ENCODE measurements at regions not wholly inside any gene's neighbourhood (a gene's known extent, or its start where the extent isn't known, plus 50 kb on each side); places are given as distances from the start of the nearest gene placed in this dataset.
A peak's percentile ranks its signal among the peaks of the same experiment; 100 is the strongest.

- no peak for TF ChIP-seq CTCF (IDR thresholded peaks at IDR 0.05; ENCODE audit: insufficient read depth in 1 of 2, low read depth in 1 of 2, low read length in 1 of 2, severe bottlenecking in 1 of 2, unreplicated experiment in 1 of 2)
- intact Hi-C loops (cut with micrococcal nuclease; ENCODE audit: unreplicated experiment): no loop called here
- no TSS peak for BruUV-seq (replicated peaks)
- Histone ChIP-seq H3K27me3 (replicated peaks; ENCODE audit: control insufficient read depth, insufficient read depth, low read length) (no peaks in the 10 kb centered on the region), H3K4me1 (no peaks in the 10 kb centered on the region), H3K9me3 (no peaks in the 10 kb centered on the region), H3K4me3 (ENCODE audit: low read depth, low read length) (no peak overlapping the region), H3K36me3 (ENCODE audit: control insufficient read depth, insufficient read depth, low read length) (no peaks in the 10 kb centered on the region)
- no peaks in the 10 kb centered on the region for H3K36me3 Mint-ChIP-seq (ENCODE audit: insufficient read depth, unreplicated experiment)
- no peak for DNase-seq
- no peak overlapping the region for H3K4me3 Mint-ChIP-seq (ENCODE audit: unreplicated experiment)
- ChIA-PET CTCF (no interaction called here), POLR2A (no interaction called here)
- H3K4me1 Mint-ChIP-seq (ENCODE audit: low read depth, unreplicated experiment): peaks cover 14% of the 10 kb centered on the region
- H3K27me3 Mint-ChIP-seq (ENCODE audit: insufficient read depth, unreplicated experiment): no peaks in the 10 kb centered on the region
- no peaks in the 10 kb centered on the region for H3K9me3 Mint-ChIP-seq (ENCODE audit: unreplicated experiment)
- H3K27ac Mint-ChIP-seq (ENCODE audit: unreplicated experiment): no peak overlapping the region
Measured at GRCh38 chr10:117675514-117676055, 133.0 kb downstream of the EMX2 start.

GRCh38 chr10:117677239-117677638 is 134.7 kb downstream of the EMX2 start:
- H3K9me3 ChIP-seq: no peaks in the 10 kb centered on the region
- POLR2A ChIA-PET: no interaction called here
- no TSS peak for BruUV-seq (replicated peaks)
- H3K27me3 Mint-ChIP-seq (ENCODE audit: insufficient read depth, unreplicated experiment): no peaks in the 10 kb centered on the region
- no peak for TF ChIP-seq CTCF (IDR thresholded peaks at IDR 0.05; ENCODE audit: insufficient read depth in 1 of 2, low read depth in 1 of 2, low read length in 1 of 2, severe bottlenecking in 1 of 2, unreplicated experiment in 1 of 2)
- H3K4me1 ChIP-seq: no peaks in the 10 kb centered on the region
- H3K4me3 Mint-ChIP-seq (ENCODE audit: unreplicated experiment): no peak overlapping the region
- H3K36me3 ChIP-seq (ENCODE audit: control insufficient read depth, insufficient read depth, low read length): no peaks in the 10 kb centered on the region
- no peaks in the 10 kb centered on the region for H3K36me3 Mint-ChIP-seq (ENCODE audit: insufficient read depth, unreplicated experiment)
- H3K27me3 ChIP-seq (replicated peaks; ENCODE audit: control insufficient read depth, insufficient read depth, low read length): no peaks in the 10 kb centered on the region
- DNase-seq: peak; percentile 44 to 65
- peak overlapping the region; percentile 84 for H3K27ac Mint-ChIP-seq (ENCODE audit: unreplicated experiment)
- H3K9me3 Mint-ChIP-seq (ENCODE audit: unreplicated experiment): no peaks in the 10 kb centered on the region
- CTCF ChIA-PET: interaction anchor here (0.7 kb wide), 1 partner anchor 136 kb away, joined by 3 read pairs; no protein-coding TSS in a partner anchor
- intact Hi-C loops (cut with micrococcal nuclease; ENCODE audit: unreplicated experiment): no loop called here
- peaks cover 14% of the 10 kb centered on the region for H3K4me1 Mint-ChIP-seq (ENCODE audit: low read depth, unreplicated experiment)
- no peak overlapping the region for H3K4me3 ChIP-seq (ENCODE audit: low read depth, low read length)

DNA sequence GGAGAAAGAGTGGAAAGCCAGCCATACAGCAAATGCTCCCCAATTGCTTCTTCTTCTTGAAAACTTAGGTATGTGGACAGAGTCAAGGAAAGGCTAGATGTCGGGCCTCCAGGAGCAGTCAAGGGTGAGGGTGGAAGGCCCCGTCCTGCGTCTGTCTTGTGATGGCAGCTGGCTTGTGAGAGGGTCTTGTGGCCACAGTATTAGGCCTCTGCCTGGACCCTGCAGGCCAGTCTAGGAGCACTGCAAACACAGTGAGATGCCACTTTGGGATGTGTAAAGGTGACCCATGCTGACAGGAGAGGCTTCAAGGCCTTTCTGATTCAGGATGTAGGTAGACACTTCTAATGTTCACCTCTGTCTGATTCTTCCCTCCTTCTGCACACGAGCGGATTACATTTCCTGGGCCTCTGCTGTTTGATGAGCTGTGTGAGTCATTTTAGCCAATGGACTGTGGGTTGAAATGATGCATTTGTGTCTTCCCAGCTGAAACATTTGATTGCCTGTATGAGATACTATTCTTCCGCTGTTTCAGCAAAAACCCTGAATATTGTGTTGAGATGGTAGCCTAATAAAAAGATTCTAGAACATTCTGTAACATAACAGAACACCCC is 135.4 kb downstream of the EMX2 start:
- Histone ChIP-seq H3K4me1 (no peaks in the 10 kb centered on the region), H3K27me3 (replicated peaks; ENCODE audit: control insufficient read depth, insufficient read depth, low read length) (no peaks in the 10 kb centered on the region), H3K36me3 (ENCODE audit: control insufficient read depth, insufficient read depth, low read length) (no peaks in the 10 kb centered on the region), H3K9me3 (no peaks in the 10 kb centered on the region), H3K4me3 (ENCODE audit: low read depth, low read length) (no peak overlapping the region)
- H3K4me3 Mint-ChIP-seq (ENCODE audit: unreplicated experiment): no peak overlapping the region
- BruUV-seq (replicated peaks): no TSS peak
- ChIA-PET POLR2A (no interaction called here), CTCF (no interaction called here)
- no peaks in the 10 kb centered on the region for H3K27me3 Mint-ChIP-seq (ENCODE audit: insufficient read depth, unreplicated experiment)
- peak overlapping the region; percentile 84 for H3K27ac Mint-ChIP-seq (ENCODE audit: unreplicated experiment)
- intact Hi-C loops (cut with micrococcal nuclease; ENCODE audit: unreplicated experiment): no loop called here
- DNase-seq: no peak
- H3K9me3 Mint-ChIP-seq (ENCODE audit: unreplicated experiment): no peaks in the 10 kb centered on the region
- no peak for TF ChIP-seq CTCF (IDR thresholded peaks at IDR 0.05; ENCODE audit: insufficient read depth in 1 of 2, low read depth in 1 of 2, low read length in 1 of 2, severe bottlenecking in 1 of 2, unreplicated experiment in 1 of 2)
- peaks cover 14% of the 10 kb centered on the region for H3K4me1 Mint-ChIP-seq (ENCODE audit: low read depth, unreplicated experiment)
- H3K36me3 Mint-ChIP-seq (ENCODE audit: insufficient read depth, unreplicated experiment): no peaks in the 10 kb centered on the region

Measured in Caco-2 (cell line).